HG02642 (cell line): ENCODE measurements at regions not wholly inside any gene's neighbourhood (a gene's known extent, or its start where the extent isn't known, plus 50 kb on each side); places are given as distances from the start of the nearest gene placed in this dataset.

Source experiments
- ATAC-seq: cut with Tn5 transposase; IDR thresholded peaks from one replicate; pipeline ENCODE4 v1.9.1; 2021; ENCODE audit warnings: mild to moderate bottlenecking; ENCODE audit not compliant: unreplicated experiment, poor library complexity

- no peak for ATAC-seq
Measured at GRCh38 chrX:38856670-38857265, 55.5 kb downstream of the MID1IP1 start.

DNA sequence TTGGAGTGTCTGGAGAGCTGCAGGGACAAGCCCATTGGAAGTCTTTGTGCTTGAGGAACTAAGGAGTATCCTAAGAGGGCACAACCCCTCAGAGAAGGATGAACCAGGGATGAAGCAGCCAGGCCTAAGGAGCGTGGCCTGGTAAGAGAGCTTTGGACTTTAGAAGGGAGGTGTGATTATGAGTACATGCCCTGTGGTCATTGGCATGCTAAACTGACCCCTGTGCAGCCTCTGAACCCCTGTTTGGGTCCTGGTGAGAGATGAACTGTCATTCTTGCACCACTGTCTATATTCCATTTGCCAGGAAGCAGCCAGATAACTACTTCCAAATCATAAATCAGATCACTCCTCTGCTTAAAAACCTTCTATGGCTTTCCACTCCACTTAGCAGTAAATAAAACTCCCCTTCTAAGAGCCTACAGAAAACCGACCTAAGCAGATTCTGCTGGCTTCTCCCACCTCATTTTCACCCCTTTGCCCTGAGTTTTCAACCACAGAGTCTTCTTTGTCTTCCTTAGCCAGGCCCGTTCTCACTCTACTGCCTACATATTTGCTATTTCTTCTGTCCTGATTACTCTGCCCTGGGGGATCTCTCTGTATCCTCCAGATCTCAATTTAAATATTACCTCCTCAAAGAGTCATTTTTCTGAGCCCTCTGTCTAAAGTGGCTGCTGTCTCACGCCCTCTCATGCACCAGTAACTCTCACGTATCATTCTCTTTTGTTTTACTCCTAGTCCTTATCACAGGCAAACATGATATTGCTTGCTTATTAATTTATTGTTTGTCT is 56.7 kb downstream of the MID1IP1 start:
- no peak for ATAC-seq

GRCh38 chrX:38859602-38860001 is 58.3 kb downstream of the MID1IP1 start:
- no peak for ATAC-seq

DNA sequence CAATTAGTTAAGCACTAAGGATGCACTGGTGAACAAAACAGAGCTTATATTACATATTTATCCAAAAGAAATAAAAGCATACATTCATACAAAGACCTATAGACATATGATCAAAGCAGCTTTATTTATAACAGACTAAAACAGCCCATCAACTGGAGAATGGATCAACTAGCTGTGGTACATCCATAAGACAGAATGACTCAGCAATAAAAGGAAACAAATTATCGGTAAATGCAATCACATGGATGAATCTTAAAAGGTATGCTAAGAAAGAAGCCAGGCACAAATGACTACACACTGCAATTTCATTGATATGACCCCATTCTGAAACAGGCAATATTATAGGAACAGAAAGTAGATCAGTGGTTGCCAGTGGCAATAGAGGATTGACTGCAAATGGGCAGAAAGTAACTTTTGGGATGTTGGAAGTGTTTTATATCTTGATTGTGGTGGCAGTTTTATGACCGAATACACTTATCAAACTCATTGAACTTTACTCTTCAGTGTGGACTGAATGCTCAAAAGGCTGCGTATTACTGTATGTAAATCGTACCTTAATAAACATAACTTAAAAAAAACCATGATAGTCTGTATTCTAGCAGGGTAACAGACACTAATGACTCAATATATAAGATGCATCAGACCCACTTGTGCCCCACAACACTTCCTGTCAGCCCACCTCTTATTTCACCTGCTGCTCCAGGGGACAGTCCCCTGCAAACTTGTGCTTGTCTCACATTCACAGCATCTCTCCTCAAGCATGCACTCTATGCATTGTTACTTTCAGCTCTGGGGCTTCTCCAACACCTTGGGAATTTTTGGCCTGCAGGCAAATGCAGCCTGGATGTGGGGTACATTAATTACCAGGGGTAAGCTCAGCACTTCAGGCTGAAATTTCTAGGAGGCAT is 59.1 kb downstream of the MID1IP1 start:
- ATAC-seq: no peak

DNA sequence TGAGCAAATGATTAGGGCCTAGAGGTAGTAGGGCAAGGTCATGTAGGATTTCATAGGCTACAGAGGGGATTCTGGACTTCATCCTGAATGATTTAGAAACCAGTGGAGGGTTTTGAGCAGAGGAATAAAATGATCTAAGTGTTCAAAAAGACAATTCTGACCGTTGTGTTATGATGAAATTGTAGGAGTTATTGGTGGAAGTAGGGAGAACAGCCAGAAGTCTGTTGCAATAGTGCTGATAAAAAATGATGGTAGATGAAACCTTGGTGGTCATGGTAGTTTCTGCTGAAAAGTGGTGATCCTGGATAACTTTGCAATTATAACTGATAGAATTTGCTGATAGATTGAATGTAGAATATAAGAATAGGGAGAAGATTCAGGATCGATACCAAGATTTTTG is 60.2 kb downstream of the MID1IP1 start:
- no peak for ATAC-seq

GRCh38 chrX:38862100-38862499 is 60.8 kb downstream of the MID1IP1 start:
- ATAC-seq: no peak

- no peak for ATAC-seq
Measured at GRCh38 chrX:38864165-38864564, 62.9 kb downstream of the MID1IP1 start.

GRCh38 chrX:38868321-38868720 is 67.1 kb downstream of the MID1IP1 start:
- no peak for ATAC-seq

- no peak for ATAC-seq
Measured at GRCh38 chrX:38868941-38869401, 67.7 kb downstream of the MID1IP1 start.

- no peak for ATAC-seq
Measured at GRCh38 chrX:38870361-38870895, 69.2 kb downstream of the MID1IP1 start.

GRCh38 chrX:38871129-38872029 is 70.1 kb downstream of the MID1IP1 start:
- ATAC-seq: no peak

DNA sequence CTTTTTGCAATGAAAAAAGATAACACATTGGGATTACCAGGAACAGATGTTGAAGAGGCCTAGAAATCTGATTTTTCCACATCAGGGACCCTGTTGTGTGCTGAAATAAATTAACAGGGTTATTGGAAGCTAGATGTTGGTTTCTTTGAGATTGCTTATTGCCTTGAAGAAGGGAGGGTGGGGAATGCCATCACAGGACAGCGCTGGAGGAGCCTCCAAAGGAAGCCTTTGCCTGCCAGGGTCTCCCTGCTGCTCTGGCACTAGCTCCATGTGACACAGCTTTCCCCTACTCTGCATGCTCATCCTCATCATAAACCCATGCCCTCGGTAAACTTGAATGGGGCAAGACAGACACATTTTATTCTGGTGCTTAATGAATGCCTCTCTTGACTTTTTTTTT is 76.1 kb downstream of the MID1IP1 start:
- no peak for ATAC-seq

DNA sequence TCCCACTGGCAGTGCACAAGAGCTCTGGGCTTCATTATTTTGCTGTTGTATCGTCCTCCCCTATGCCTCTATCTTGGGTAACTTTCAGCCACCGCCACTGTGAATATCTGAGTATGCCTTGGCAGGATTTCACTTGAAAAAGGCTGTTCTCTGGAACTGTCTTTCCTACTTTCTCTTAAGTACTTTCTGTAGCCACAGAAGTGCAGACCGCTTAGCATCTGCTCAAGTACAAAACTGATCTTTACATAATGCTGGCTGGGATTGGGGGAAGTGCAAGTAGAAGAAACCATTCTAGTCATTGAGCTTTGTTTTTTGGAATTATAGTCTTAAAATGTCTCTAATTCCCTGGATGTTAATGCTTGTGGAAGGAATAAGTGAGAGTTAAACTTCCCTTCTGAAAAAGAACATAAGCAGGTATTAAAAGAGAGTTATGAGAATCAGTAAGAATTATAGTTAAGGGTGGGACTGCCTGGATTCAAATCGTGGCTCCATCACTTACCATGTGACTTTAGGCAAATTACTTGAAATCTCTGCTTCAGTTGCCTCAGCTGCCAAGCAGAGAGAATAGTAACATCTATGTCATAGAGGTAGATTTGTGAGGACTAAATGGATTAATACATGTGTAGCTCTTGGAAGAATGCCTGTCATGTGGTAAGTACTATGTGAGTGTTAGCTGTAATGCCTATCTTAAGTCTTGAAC is 77.5 kb downstream of the MID1IP1 start:
- no peak for ATAC-seq

DNA sequence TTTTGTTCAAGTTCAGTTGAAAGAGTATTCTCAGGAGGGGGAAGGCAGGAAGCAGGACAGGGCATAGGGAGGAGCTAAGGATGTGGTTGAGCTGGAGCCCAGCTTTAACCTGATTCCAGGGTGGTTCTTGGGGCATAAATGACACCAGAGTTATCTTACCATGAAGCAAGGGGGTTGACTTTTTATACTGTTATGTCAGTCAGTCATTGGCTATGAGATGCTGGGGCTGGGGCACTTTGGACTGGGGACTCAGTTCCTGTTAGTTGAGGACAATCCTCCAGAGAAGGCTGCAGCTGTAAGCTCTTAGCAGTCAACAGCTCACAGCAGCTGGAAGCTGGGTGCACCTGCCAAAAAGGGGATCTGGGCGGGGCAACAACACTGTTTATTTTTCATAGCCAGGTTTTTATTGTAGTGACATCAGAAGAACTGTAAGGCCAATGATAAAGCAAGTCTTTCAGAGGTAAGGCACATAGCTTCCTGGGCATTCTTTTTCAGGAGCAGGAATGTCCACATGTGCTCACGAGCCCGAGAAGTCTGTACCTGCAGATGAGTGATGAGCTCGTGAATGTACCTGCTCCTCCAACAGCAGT is 78.5 kb downstream of the MID1IP1 start:
- ATAC-seq: peak; percentile 70

GRCh38 chrX:38880296-38880854 is 79.1 kb downstream of the MID1IP1 start:
- ATAC-seq: no peak

- ATAC-seq: no peak
Measured at GRCh38 chrX:38881066-38881465, 79.8 kb downstream of the MID1IP1 start.

DNA sequence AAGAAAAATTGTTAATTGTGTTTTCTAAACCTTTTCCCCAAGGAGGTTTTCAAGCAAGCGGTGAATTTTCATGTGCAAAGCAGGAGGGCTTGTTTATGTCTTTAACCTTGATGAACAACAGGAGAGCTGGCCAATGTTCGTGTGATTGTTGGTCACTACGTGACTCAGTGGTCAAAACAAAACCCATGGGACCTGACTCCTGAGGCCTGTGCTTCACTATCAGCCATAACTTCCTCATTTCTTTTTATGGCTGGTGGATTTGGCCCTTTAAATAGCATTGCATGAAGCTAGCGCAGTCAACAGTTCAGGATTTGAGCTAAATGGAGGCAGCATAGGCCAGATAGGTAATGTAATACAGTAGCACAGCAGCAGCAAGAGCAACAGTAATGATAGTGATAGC is 80.5 kb downstream of the MID1IP1 start:
- ATAC-seq: peak; percentile 36

DNA sequence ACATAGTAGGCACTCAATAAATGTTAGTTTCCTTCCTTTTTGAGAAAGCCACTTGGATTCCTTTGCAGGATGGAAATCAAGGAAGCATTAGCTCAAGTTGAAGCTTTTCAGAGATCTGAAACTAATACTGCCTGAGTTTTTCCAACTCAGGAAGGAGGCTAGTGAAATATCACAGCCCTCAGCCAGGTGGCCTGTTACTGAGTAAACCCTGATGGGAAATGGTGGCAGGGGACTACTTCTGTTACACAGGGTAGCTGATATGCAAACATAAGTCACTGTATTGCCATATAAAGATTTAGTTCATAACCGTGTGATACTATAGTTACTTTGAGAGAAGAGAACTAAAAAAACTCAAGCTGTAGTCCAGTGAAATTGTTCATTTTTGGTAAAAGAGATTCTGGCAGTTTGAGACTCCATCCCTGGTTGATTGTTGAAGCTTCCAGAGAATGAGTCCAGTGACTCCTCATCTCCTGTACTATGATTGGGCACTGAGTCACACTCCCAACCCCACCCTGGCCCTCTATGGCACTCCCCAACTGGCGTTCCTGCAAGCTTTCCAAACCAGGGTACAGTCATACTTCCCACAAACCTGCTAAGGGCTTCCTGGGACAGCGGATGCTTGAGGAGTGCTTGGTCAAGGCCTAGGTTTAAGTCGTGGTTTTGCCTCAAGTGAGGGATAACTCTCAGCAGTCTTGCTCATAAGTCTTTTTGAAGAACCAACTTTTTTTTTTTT is 81.8 kb downstream of the MID1IP1 start:
- ATAC-seq: no peak
